ENCODE measurements at regions not wholly inside any gene's neighbourhood (a gene's known extent, or its start where the extent isn't known, plus 50 kb on each side); places are given as distances from the start of the nearest gene placed in this dataset.
A peak's percentile ranks its signal among the peaks of the same experiment; 100 is the strongest.
"Not testable (repeated sequence)": the region's sequence is repeated elsewhere in the genome, so short reads cannot be mapped to it uniquely, and the experiment has no call there.

- no peak overlapping the region for H3K27ac ChIP-seq
- no peak overlapping the region for H3K4me2 ChIP-seq
- Mint-ChIP-seq H3K9me3 (peaks cover 7% of the 10 kb centered on the region), H3K36me3 (no peaks in the 10 kb centered on the region), H3K4me3 (no peak overlapping the region), H3K27me3 (ENCODE audit: insufficient read depth, low read depth) (peaks cover 3% of the 10 kb centered on the region), H3K4me1 (peaks cover 29% of the 10 kb centered on the region), H3K27ac (no peak overlapping the region)
- peaks cover 34% of the 10 kb centered on the region for H3F3A ChIP-seq (ENCODE audit: low read depth)
- H3K9me3 ChIP-seq (ENCODE audit: low read depth) = no peaks in the 10 kb centered on the region
- TF ChIP-seq CTCF (IDR thresholded peaks at IDR 0.05) (no peak), EZH2phosphoT487 (IDR thresholded peaks at IDR 0.05) (no peak), EZH2 (IDR thresholded peaks at IDR 0.05) (no peak)
- H3K27me3 ChIP-seq = no peaks in the 10 kb centered on the region
- no peaks in the 10 kb centered on the region for H4K20me1 ChIP-seq (ENCODE audit: low read depth)
- H3K79me2 ChIP-seq (ENCODE audit: low read depth) = no peaks in the 10 kb centered on the region
- H3K4me1 ChIP-seq = peaks cover 36% of the 10 kb centered on the region
- no peaks in the 10 kb centered on the region for H3K36me3 ChIP-seq
- H2AFZ ChIP-seq (replicated peaks) = no peak overlapping the region
- H3K4me3 ChIP-seq = no peak overlapping the region
- H3K9ac ChIP-seq = no peak overlapping the region
- DNase-seq (ENCODE audit: low spot score) = no peak
These were observed 116.7 kb upstream of the F3 start for GRCh38 chr1:94658221-94658620.

GRCh38 chr1:94657776-94658175, 116.2 kb upstream of the F3 start:
- H3K9ac ChIP-seq; H3K4me3 ChIP-seq; H3K27me3 Mint-ChIP-seq (ENCODE audit: insufficient read depth, low read depth); H3K4me3 Mint-ChIP-seq; H3K36me3 Mint-ChIP-seq; H3K79me2 ChIP-seq (ENCODE audit: low read depth); DNase-seq (ENCODE audit: low spot score); H3K4me2 ChIP-seq; H3K9me3 Mint-ChIP-seq; H3K36me3 ChIP-seq; H3K27ac ChIP-seq; H3K9me3 ChIP-seq (ENCODE audit: low read depth); H2AFZ ChIP-seq (replicated peaks); H3K27ac Mint-ChIP-seq; H3K27me3 ChIP-seq; H4K20me1 ChIP-seq (ENCODE audit: low read depth): not testable (repeated sequence)
- Histone ChIP-seq H3K4me1 (peaks cover 32% of the 10 kb centered on the region), H3F3A (ENCODE audit: low read depth) (peaks cover 34% of the 10 kb centered on the region)
- H3K4me1 Mint-ChIP-seq = peaks cover 29% of the 10 kb centered on the region

DNA sequence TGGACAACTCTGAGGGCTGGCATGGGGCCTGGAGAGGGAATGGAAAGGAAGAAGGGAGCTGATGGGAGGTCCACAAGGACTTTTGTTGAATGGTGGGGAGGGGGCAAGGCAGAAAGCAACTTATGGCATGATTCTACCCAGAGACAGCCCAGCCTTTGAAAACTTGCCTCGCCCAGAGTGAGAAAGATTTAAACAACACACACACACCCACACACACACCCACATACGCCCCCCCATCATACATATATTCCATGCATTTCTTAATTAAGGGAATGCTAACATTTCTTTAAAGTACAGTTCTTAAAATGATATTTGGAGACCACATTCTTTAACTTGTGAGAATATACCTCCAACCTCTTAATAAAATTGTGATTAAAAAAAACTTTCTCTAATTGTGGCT, 115.4 kb upstream of the F3 start:
- Histone ChIP-seq H3K27me3 (no peaks in the 10 kb centered on the region), H3K27ac (no peak overlapping the region), H3K79me2 (ENCODE audit: low read depth) (no peaks in the 10 kb centered on the region), H3K4me1 (peaks cover 24% of the 10 kb centered on the region), H3K9ac (no peak overlapping the region), H3K9me3 (ENCODE audit: low read depth) (no peaks in the 10 kb centered on the region), H3K4me2 (no peak overlapping the region), H2AFZ (replicated peaks) (no peak overlapping the region), H3K4me3 (no peak overlapping the region), H4K20me1 (ENCODE audit: low read depth) (no peaks in the 10 kb centered on the region), H3F3A (ENCODE audit: low read depth) (peaks cover 27% of the 10 kb centered on the region), H3K36me3 (no peaks in the 10 kb centered on the region)
- Mint-ChIP-seq H3K4me1 (peaks cover 29% of the 10 kb centered on the region), H3K4me3 (no peak overlapping the region), H3K9me3 (peaks cover 5% of the 10 kb centered on the region), H3K27ac (peak overlapping the region; percentile 50), H3K27me3 (ENCODE audit: insufficient read depth, low read depth) (peaks cover 6% of the 10 kb centered on the region), H3K36me3 (no peaks in the 10 kb centered on the region)
- DNase-seq (ENCODE audit: low spot score) = no peak
- no peak for TF ChIP-seq EZH2 (IDR thresholded peaks at IDR 0.05)
- no peak for TF ChIP-seq CTCF (IDR thresholded peaks at IDR 0.05)
- no peak for TF ChIP-seq EZH2phosphoT487 (IDR thresholded peaks at IDR 0.05)

DNA sequence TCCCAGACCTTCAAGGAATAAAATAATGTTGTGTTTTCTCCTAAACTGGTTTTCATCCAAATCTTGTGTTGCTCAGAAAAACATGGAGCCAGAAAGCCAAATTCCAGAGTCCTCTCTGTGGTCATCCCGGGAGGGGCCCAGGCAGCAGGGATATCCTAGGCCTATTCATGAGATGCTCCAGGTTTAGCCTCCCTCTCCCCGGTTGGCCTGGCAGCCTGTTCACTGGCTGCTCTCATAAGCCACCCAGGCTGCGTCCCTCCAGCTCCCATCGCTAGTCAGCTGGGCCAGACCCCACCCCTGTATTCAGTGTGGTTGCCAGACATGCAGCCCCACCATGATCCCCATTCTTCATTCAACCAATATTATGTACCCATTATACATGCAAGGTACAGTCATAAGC, 113.4 kb upstream of the F3 start:
- H3K36me3 ChIP-seq = no peaks in the 10 kb centered on the region
- Mint-ChIP-seq H3K4me1 (peaks cover 13% of the 10 kb centered on the region), H3K27me3 (ENCODE audit: insufficient read depth, low read depth) (peaks cover 6% of the 10 kb centered on the region), H3K27ac (no peak overlapping the region), H3K9me3 (peaks cover 5% of the 10 kb centered on the region), H3K4me3 (no peak overlapping the region), H3K36me3 (no peaks in the 10 kb centered on the region)
- no peak overlapping the region for H3K4me2 ChIP-seq
- no peaks in the 10 kb centered on the region for H3K27me3 ChIP-seq
- TF ChIP-seq EZH2phosphoT487 (IDR thresholded peaks at IDR 0.05) (no peak), CTCF (IDR thresholded peaks at IDR 0.05) (no peak), EZH2 (IDR thresholded peaks at IDR 0.05) (no peak)
- H3K79me2 ChIP-seq (ENCODE audit: low read depth) = no peaks in the 10 kb centered on the region
- no peak overlapping the region for H3K9ac ChIP-seq
- H2AFZ ChIP-seq (replicated peaks) = no peak overlapping the region
- no peak overlapping the region for H3K4me3 ChIP-seq
- no peak for DNase-seq (ENCODE audit: low spot score)
- H4K20me1 ChIP-seq (ENCODE audit: low read depth) = no peaks in the 10 kb centered on the region
- H3K9me3 ChIP-seq (ENCODE audit: low read depth) = no peaks in the 10 kb centered on the region
- no peak overlapping the region for H3K27ac ChIP-seq
- H3F3A ChIP-seq (ENCODE audit: low read depth) = peaks cover 8% of the 10 kb centered on the region
- H3K4me1 ChIP-seq = peaks cover 5% of the 10 kb centered on the region
